SU-DHL-6 (cell line): ENCODE measurements at regions not wholly inside any gene's neighbourhood (a gene's known extent, or its start where the extent isn't known, plus 50 kb on each side); places are given as distances from the start of the nearest gene placed in this dataset.

Source experiments
- H2AFZ ChIP-seq: fragments of 200-600 bp; sonication (generic); 2 replicates; pipeline ENCODE4 v1.6.1; 2014; ENCODE audit warnings: low read depth, mild to moderate bottlenecking, moderate library complexity, mixed read lengths, antibody characterized with exemption, low read length; ENCODE audit not compliant: severe bottlenecking
- H3F3A ChIP-seq: fragments of 200-600 bp; shearing (Covaris generic); 2 replicates; pipeline ENCODE4 v1.6.0; 2016; ENCODE audit warnings: antibody characterized with exemption, mild to moderate bottlenecking; ENCODE audit not compliant: insufficient read depth
- H3K27ac ChIP-seq: fragments of 200-600 bp; sonication (generic); 2 replicates; pipeline ENCODE4 v1.5.1; 2016; ENCODE audit warnings: low read depth, mild to moderate bottlenecking, low read length, moderate library complexity, mixed read lengths
- H3K27me3 ChIP-seq: fragments of 200-600 bp; sonication (generic), shearing (Covaris generic); 2 replicates; pipeline ENCODE4 v1.6.0; 2014; ENCODE audit warnings: mild to moderate bottlenecking, low read length
- H3K36me3 ChIP-seq: fragments of 200-600 bp; sonication (generic); 2 replicates; pipeline ENCODE4 v1.6.1; 2014; ENCODE audit warnings: mild to moderate bottlenecking, low read length, mixed read lengths
- H3K4me2 ChIP-seq: fragments of 300-600, 200-600 bp; shearing (Covaris generic), sonication (generic); 2 replicates; pipeline ENCODE4 v1.6.0; 2014; ENCODE audit warnings: low read length, low read depth, mild to moderate bottlenecking; ENCODE audit not compliant: poor library complexity, severe bottlenecking
- H3K4me3 ChIP-seq: fragments of 200-600 bp; sonication (generic); 2 replicates; pipeline ENCODE4 v1.5.1; 2014; ENCODE audit warnings: antibody characterized with exemption, low read length, mild to moderate bottlenecking, mixed read lengths; ENCODE audit not compliant: insufficient read depth, poor library complexity, severe bottlenecking
- H3K79me2 ChIP-seq: fragments of 200-600 bp; sonication (generic); 2 replicates; pipeline ENCODE4 v1.6.1; 2014; ENCODE audit warnings: mild to moderate bottlenecking, low read length, moderate library complexity; ENCODE audit not compliant: insufficient read depth
- H3K9ac ChIP-seq: fragments of 200-600 bp; sonication (generic); 2 replicates; pipeline ENCODE4 v1.7.0; 2014; ENCODE audit warnings: mild to moderate bottlenecking, low read length
- H3K9me2 ChIP-seq: fragments of 200-600 bp; sonication (generic); replicated peaks from 2 replicates; pipeline ENCODE4 v1.6.1; 2014; ENCODE audit warnings: low read length; ENCODE audit not compliant: insufficient read depth
- H3K9me3 ChIP-seq: fragments of 200-600 bp; sonication (generic); 2 replicates; pipeline ENCODE4 v1.6.1; 2014; ENCODE audit warnings: low read length, mixed read lengths; ENCODE audit not compliant: insufficient read depth
- H4K20me1 ChIP-seq: fragments of 200-600 bp; sonication (generic); 2 replicates; pipeline ENCODE4 v1.6.1; 2014; ENCODE audit warnings: low read depth, mild to moderate bottlenecking, antibody characterized with exemption, low read length, moderate library complexity, mixed read lengths
- EZH2phosphoT487 ChIP-seq: fragments of 200-600 bp; sonication (generic), shearing (Covaris generic); conservative IDR thresholded peaks from 2 replicates; pipeline ENCODE4 v1.6.1; 2018; ENCODE audit warnings: mild to moderate bottlenecking, antibody characterized with exemption, low read length, moderate library complexity, mixed read lengths
- TF ChIP-seq, protein P1 (sequence below): fragments of 200-600 bp; sonication (generic); IDR thresholded peaks from one replicate; pipeline ENCODE4 v1.5.1; 2017; ENCODE audit warnings: antibody characterized with exemption, mild to moderate bottlenecking, low read length, moderate library complexity; ENCODE audit not compliant: insufficient read depth, poor library complexity, severe bottlenecking

GRCh38 chr6:134512981-134513391, 195.1 kb upstream of the SGK1 start:
- H3K79me2 ChIP-seq, result no peaks in the 10 kb centered on the region
- H3K4me2 ChIP-seq, result no peak overlapping the region

DNA sequence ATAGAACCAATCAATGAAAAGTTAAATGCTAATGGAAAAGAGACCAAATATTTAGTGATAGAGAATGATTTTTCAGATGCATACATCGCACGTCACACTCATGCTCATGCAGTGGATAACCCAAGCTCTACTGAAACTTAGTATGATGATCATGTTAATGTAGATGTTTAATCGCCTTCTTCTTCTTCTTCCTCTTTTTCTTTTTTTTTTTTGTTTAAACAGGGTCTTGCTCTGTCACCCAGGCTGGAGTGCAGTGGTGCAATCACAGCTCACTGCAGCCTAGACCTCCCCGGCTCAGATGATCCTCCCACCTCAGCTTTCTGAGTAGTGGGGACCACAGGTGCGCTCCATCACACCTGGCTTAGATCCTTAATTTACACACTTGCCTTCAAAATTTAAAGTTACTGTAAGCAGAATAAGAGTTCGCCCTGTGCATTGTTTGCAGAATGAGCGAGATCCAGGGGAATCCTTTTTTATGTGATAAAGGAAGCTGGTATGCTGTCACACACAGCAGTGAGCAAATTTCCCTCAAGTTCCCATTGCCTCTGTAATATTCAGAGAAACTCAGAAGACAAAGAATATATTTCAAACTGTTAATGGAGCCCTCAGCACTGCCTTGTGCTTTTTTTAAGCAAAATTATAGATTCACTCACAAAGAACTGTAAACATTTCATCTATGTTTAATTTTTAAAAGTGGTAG, 194.2 kb upstream of the SGK1 start:
- Histone ChIP-seq H3K79me2 (no peaks in the 10 kb centered on the region), H2AFZ (no peak overlapping the region), H3K9me2 (no peaks in the 10 kb centered on the region), H3K27ac (no peak overlapping the region), H3K9me3 (no peaks in the 10 kb centered on the region), H4K20me1 (no peaks in the 10 kb centered on the region), H3K36me3 (no peaks in the 10 kb centered on the region), H3F3A (no peaks in the 10 kb centered on the region), H3K27me3 (no peaks in the 10 kb centered on the region), H3K4me2 (no peak overlapping the region), H3K4me3 (no peak overlapping the region), H3K9ac (no peak overlapping the region)
- TF ChIP-seq, protein P1, sequence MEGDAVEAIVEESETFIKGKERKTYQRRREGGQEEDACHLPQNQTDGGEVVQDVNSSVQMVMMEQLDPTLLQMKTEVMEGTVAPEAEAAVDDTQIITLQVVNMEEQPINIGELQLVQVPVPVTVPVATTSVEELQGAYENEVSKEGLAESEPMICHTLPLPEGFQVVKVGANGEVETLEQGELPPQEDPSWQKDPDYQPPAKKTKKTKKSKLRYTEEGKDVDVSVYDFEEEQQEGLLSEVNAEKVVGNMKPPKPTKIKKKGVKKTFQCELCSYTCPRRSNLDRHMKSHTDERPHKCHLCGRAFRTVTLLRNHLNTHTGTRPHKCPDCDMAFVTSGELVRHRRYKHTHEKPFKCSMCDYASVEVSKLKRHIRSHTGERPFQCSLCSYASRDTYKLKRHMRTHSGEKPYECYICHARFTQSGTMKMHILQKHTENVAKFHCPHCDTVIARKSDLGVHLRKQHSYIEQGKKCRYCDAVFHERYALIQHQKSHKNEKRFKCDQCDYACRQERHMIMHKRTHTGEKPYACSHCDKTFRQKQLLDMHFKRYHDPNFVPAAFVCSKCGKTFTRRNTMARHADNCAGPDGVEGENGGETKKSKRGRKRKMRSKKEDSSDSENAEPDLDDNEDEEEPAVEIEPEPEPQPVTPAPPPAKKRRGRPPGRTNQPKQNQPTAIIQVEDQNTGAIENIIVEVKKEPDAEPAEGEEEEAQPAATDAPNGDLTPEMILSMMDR, result no peak
- no peak for TF ChIP-seq EZH2phosphoT487

More at GRCh38 chr6:134512981-134513391, 195.1 kb upstream of the SGK1 start:
- Histone ChIP-seq H3K36me3 (no peaks in the 10 kb centered on the region), H4K20me1 (no peaks in the 10 kb centered on the region), H3K9me3 (no peaks in the 10 kb centered on the region), H3K4me3 (no peak overlapping the region), H3K9me2 (no peaks in the 10 kb centered on the region), H3K9ac (no peak overlapping the region), H3K27me3 (no peaks in the 10 kb centered on the region), H3K27ac (no peak overlapping the region), H2AFZ (no peak overlapping the region), H3F3A (no peaks in the 10 kb centered on the region)
- TF ChIP-seq, protein P1, result no peak
- no peak for TF ChIP-seq EZH2phosphoT487

DNA sequence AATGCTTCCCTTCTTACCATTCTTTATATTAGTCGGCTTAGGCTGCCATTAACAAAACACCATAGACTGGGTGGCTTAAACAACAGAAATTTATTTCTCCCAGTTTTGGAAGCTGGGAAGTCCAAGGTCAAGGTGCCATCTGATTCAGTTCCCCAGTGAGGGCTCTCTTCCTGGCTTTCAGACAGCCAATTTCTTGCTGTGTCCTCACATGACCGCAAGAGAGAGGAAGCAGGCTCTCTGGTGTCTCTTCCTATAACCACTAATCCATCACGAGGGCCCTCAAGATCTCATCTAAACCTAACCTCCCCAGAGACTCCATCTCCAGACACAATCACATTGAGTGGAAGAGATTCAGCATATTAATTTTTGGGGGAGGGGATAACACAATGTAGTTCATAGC, 193.0 kb upstream of the SGK1 start:
- H3K9ac ChIP-seq, result no peak overlapping the region
- H3K27me3 ChIP-seq, result no peaks in the 10 kb centered on the region
- H3K4me2 ChIP-seq, result no peak overlapping the region
- H3K79me2 ChIP-seq, result no peaks in the 10 kb centered on the region
- H4K20me1 ChIP-seq, result no peaks in the 10 kb centered on the region
- no peak overlapping the region for H2AFZ ChIP-seq
- TF ChIP-seq EZH2phosphoT487, result no peak
- TF ChIP-seq, protein P1, result no peak
- no peaks in the 10 kb centered on the region for H3K36me3 ChIP-seq
- H3K9me3 ChIP-seq, result no peaks in the 10 kb centered on the region
- no peak overlapping the region for H3K27ac ChIP-seq
- no peaks in the 10 kb centered on the region for H3F3A ChIP-seq
- no peak overlapping the region for H3K4me3 ChIP-seq
- H3K9me2 ChIP-seq, result no peaks in the 10 kb centered on the region
